Adrenal gland (tissue), 5 donors: ENCODE measurements at regions not wholly inside any gene's neighbourhood (a gene's known extent, or its start where the extent isn't known, plus 50 kb on each side); places are given as distances from the start of the nearest gene placed in this dataset.

Source experiments
- CTCF ChIP-seq, 6 experiments: fragments of 450-650 bp in 4 of 6; fragments of 200-600 bp in 2 of 6; sonication (generic) in 1 of 6; IDR thresholded peaks; 1 replicate in 5 of 6; 2 replicates in 1 of 6; pipeline versions ENCODE4 v1.5.1 to v1.8.0; 2016 to 2021; ENCODE audit warnings: antibody characterized with exemption in 6 of 6, mild to moderate bottlenecking in 2 of 6, moderate library complexity in 1 of 6
- POLR2A ChIP-seq, 2 donors: fragments of 450-650 bp; IDR thresholded peaks; one replicate each; pipeline ENCODE4 v1.6.1; 2017; ENCODE audit warnings: antibody characterized with exemption in 2 of 2, mild to moderate bottlenecking in 2 of 2, moderate library complexity in 1 of 2
- donor health status: DM: no; HTN: no; CAD: no.

- no peak for TF ChIP-seq CTCF (IDR thresholded peaks at IDR 0.05)
- no peak for TF ChIP-seq POLR2A (IDR thresholded peaks at IDR 0.05)
These were observed 186.3 kb downstream of the IGLL1 start for GRCh38 chr22:23393721-23394320.
